K562 (cell line): ENCODE measurements at regions not wholly inside any gene's neighbourhood (a gene's known extent, or its start where the extent isn't known, plus 50 kb on each side); places are given as distances from the start of the nearest gene placed in this dataset.

Experiments
- CTCF ChIP-seq, 3 experiments: IDR thresholded peaks in 2 of 3; conservative IDR thresholded peaks in 1 of 3; 2 replicates each; pipeline ENCODE4 v1.5.1; 2011 to 2012; ENCODE audit warnings: low read length in 3 of 3, mild to moderate bottlenecking in 3 of 3, control low read depth in 2 of 3, improper control_type of control experiment in 1 of 3, inconsistent platforms in 1 of 3, low read depth in 1 of 3, mixed read lengths in 1 of 3, moderate library complexity in 1 of 3; ENCODE audit not compliant: insufficient read depth in 2 of 3
- FOXA1 ChIP-seq: fragments of 450-650 bp; IDR thresholded peaks from 2 replicates; pipeline ENCODE4 v1.6.1; 2016; ENCODE audit warnings: mild to moderate bottlenecking, borderline replicate concordance
- HMGXB4 ChIP-seq: sonication (generic); formaldehyde crosslinking; IDR thresholded peaks from 2 replicates; pipeline ENCODE4 v1.8.1; 2023; ENCODE audit warnings: mild to moderate bottlenecking, missing genetic modification reagents
- KDM1A ChIP-seq, 2 experiments: fragments of 450-650 bp; IDR thresholded peaks; 2 replicates each; pipeline ENCODE4 v1.6.1; 2016; ENCODE audit warnings: mild to moderate bottlenecking in 2 of 2
- TARDBP ChIP-seq: fragments of 450-650 bp; IDR thresholded peaks from 2 replicates; pipeline ENCODE4 v1.6.1; 2016
- ZNF133 ChIP-seq: fragments of 250-450 bp; sonication (Bioruptor Pico); IDR thresholded peaks from 2 replicates; pipeline ENCODE4 v1.4.0; 2020; ENCODE audit warnings: mild to moderate bottlenecking
- ZNF146 ChIP-seq: IDR thresholded peaks from one replicate; pipeline ENCODE4 v1.6.1; 2018; ENCODE audit warnings: missing compliant biosample characterization; ENCODE audit not compliant: unreplicated experiment
- TF ChIP-seq, protein P1 (sequence below), 2 experiments: fragments of 450-650 bp in 1 of 2; sonication (generic) in 1 of 2; formaldehyde crosslinking in 1 of 2; IDR thresholded peaks in 1 of 2; conservative IDR thresholded peaks in 1 of 2; 2 replicates each; pipeline versions ENCODE4 v1.6.1 to v1.8.1; 2016 to 2023; ENCODE audit warnings: mild to moderate bottlenecking in 2 of 2, moderate library complexity in 2 of 2, inconsistent platforms in 1 of 2, missing genetic modification reagents in 1 of 2

GRCh38 chr12:70985850-70986249 is 65.3 kb upstream of the PTPRR start:
- no peak for TF ChIP-seq CTCF (IDR thresholded peaks at IDR 0.05 in 2 of 3, conservative IDR thresholded peaks at IDR 0.05 in 1 of 3; ENCODE audit: insufficient read depth in 2 of 3, low read depth in 1 of 3, low read length in 3 of 3)
- no peak for TF ChIP-seq HMGXB4 (CRISPR knock-in tag)
- TF ChIP-seq, protein P1, sequence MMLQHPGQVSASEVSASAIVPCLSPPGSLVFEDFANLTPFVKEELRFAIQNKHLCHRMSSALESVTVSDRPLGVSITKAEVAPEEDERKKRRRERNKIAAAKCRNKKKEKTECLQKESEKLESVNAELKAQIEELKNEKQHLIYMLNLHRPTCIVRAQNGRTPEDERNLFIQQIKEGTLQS (IDR thresholded peaks at IDR 0.05) = no peak
- TF ChIP-seq, protein P1 (CRISPR knock-in tag; conservative IDR thresholded peaks at IDR 0.05) = no peak
- no peak for TF ChIP-seq KDM1A (IDR thresholded peaks at IDR 0.05)
- TF ChIP-seq ZNF146 (CRISPR knock-in tag) = no peak
- TF ChIP-seq ZNF133 = no peak
- TF ChIP-seq FOXA1 = no peak
- no peak for TF ChIP-seq TARDBP
